H9 (cell line): ENCODE measurements at regions not wholly inside any gene's neighbourhood (a gene's known extent, or its start where the extent isn't known, plus 50 kb on each side); places are given as distances from the start of the nearest gene placed in this dataset.

Experiments
- DNase-seq: peaks from one replicate; pipeline ENCODE4 v3.0.0-alpha.2; 2017
- H2AFZ ChIP-seq: one replicate; pipeline ENCODE4 v1.6.1; 2013; ENCODE audit warnings: mild to moderate bottlenecking, low read length, control low read depth, moderate library complexity
- H2AK5ac ChIP-seq: 2 replicates; pipeline ENCODE4 v1.6.1; 2013; ENCODE audit warnings: low read length, control low read depth, mixed read lengths; ENCODE audit not compliant: insufficient read length
- H2BK120ac ChIP-seq: one replicate; pipeline ENCODE4 v1.6.1; 2013; ENCODE audit warnings: low read depth, mild to moderate bottlenecking, low read length, control low read depth, inconsistent platforms; ENCODE audit not compliant: poor library complexity, severe bottlenecking
- H2BK12ac ChIP-seq: 2 replicates; pipeline ENCODE4 v1.6.1; 2013; ENCODE audit warnings: low read length, control low read depth, mixed read lengths, low read depth; ENCODE audit not compliant: insufficient read length
- H2BK15ac ChIP-seq: 2 replicates; pipeline ENCODE4 v1.6.1; 2013; ENCODE audit warnings: low read depth, low read length, control low read depth
- H2BK20ac ChIP-seq: one replicate; pipeline ENCODE4 v1.6.1; 2013; ENCODE audit warnings: low read depth, mild to moderate bottlenecking, low read length, control low read depth, inconsistent platforms; ENCODE audit not compliant: poor library complexity, severe bottlenecking
- H2BK5ac ChIP-seq: 2 replicates; pipeline ENCODE4 v1.6.1; 2013; ENCODE audit warnings: low read length, control low read depth, mixed read lengths; ENCODE audit not compliant: insufficient read length
- H3K14ac ChIP-seq: 2 replicates; pipeline ENCODE4 v1.6.1; 2013; ENCODE audit warnings: low read length, control low read depth; ENCODE audit not compliant: insufficient read depth
- H3K18ac ChIP-seq: 2 replicates; pipeline ENCODE4 v1.6.1; 2013; ENCODE audit warnings: low read depth, mild to moderate bottlenecking, mixed read lengths, low read length, control low read depth; ENCODE audit not compliant: insufficient read length
- H3K23ac ChIP-seq: 2 replicates; pipeline ENCODE4 v1.6.1; 2013; ENCODE audit warnings: low read length, control low read depth, mixed read lengths, low read depth; ENCODE audit not compliant: insufficient read length
- H3K23me2 ChIP-seq: 2 replicates; pipeline ENCODE4 v1.6.1; 2013; ENCODE audit warnings: low read depth, mild to moderate bottlenecking, mixed read lengths, low read length, control low read depth; ENCODE audit not compliant: insufficient read length, poor library complexity, severe bottlenecking
- H3K27ac ChIP-seq: 2 replicates; pipeline ENCODE4 v1.5.1; 2013; ENCODE audit warnings: low read length, control low read depth, mixed read lengths, low read depth; ENCODE audit not compliant: insufficient read length
- H3K27me3 ChIP-seq: 2 replicates; pipeline ENCODE4 v1.6.1; 2013; ENCODE audit warnings: low read length, control low read depth, inconsistent platforms; ENCODE audit not compliant: insufficient read depth
- H3K4ac ChIP-seq: 2 replicates; pipeline ENCODE4 v1.6.1; 2013; ENCODE audit warnings: low read depth, mild to moderate bottlenecking, control low read depth, inconsistent platforms, low read length, moderate library complexity
- H3K4me1 ChIP-seq: 2 replicates; pipeline ENCODE4 v1.6.1; 2013; ENCODE audit warnings: low read length, control low read depth, inconsistent platforms; ENCODE audit not compliant: insufficient read depth
- H3K4me2 ChIP-seq: 2 replicates; pipeline ENCODE4 v1.6.1; 2013; ENCODE audit warnings: low read length, control low read depth, mixed read lengths; ENCODE audit not compliant: insufficient read length, insufficient read depth
- H3K56ac ChIP-seq: 2 replicates; pipeline ENCODE4 v1.6.1; 2013; ENCODE audit warnings: low read depth, mild to moderate bottlenecking, mixed read lengths, low read length, control low read depth; ENCODE audit not compliant: insufficient read length
- H3K79me1 ChIP-seq: 2 replicates; pipeline ENCODE4 v1.6.1; 2013; ENCODE audit warnings: low read depth, mild to moderate bottlenecking, moderate library complexity, low read length, control low read depth, inconsistent platforms; ENCODE audit not compliant: insufficient read depth, poor library complexity, severe bottlenecking
- H3K79me2 ChIP-seq: 2 replicates; pipeline ENCODE4 v1.6.1; 2013; ENCODE audit warnings: low read length, control low read depth, inconsistent platforms; ENCODE audit not compliant: insufficient read depth
- H3K9ac ChIP-seq: 2 replicates; pipeline ENCODE4 v1.6.1; 2013; ENCODE audit warnings: low read length, control low read depth, mixed read lengths; ENCODE audit not compliant: insufficient read length; ENCODE audit errors: extremely low read depth
- H3K9me3 ChIP-seq: one replicate; pipeline ENCODE4 v1.6.1; 2013; ENCODE audit warnings: low read depth, low read length, inconsistent platforms; ENCODE audit not compliant: control insufficient read depth
- H3T11ph ChIP-seq: one replicate; pipeline ENCODE4 v1.6.1; 2013; ENCODE audit warnings: mild to moderate bottlenecking, low read length, control low read depth, inconsistent platforms
- H4K20me1 ChIP-seq: one replicate; pipeline ENCODE4 v1.6.1; 2013; ENCODE audit not compliant: control insufficient read depth, insufficient read length, insufficient read depth
- H4K5ac ChIP-seq: 2 replicates; pipeline ENCODE4 v1.6.1; 2013; ENCODE audit warnings: low read depth, mild to moderate bottlenecking, mixed read lengths, low read length, control low read depth; ENCODE audit not compliant: insufficient read length
- H4K8ac ChIP-seq: replicated peaks from 2 replicates; pipeline ENCODE4 v1.6.1; 2013; ENCODE audit warnings: low read length, control low read depth, mixed read lengths, low read depth; ENCODE audit not compliant: insufficient read length
- H4K91ac ChIP-seq: 2 replicates; pipeline ENCODE4 v1.6.1; 2013; ENCODE audit warnings: low read depth, mild to moderate bottlenecking, moderate library complexity, mixed read lengths, low read length, control low read depth; ENCODE audit not compliant: insufficient read length
- H3K27ac Mint-ChIP-seq, 3 experiments: 2 replicates in 2 of 3; 3 replicates in 1 of 3; pipeline ENCODE4 v1.8.0; 2020 to 2021; ENCODE audit warnings: mixed read lengths in 3 of 3, mild to moderate bottlenecking in 1 of 3, moderate library complexity in 1 of 3
- H3K27me3 Mint-ChIP-seq: 2 replicates; pipeline ENCODE4 v1.8.0; 2021; ENCODE audit warnings: low read depth, mild to moderate bottlenecking, moderate library complexity, mixed read lengths
- H3K36me3 Mint-ChIP-seq, 3 experiments: 2 replicates in 2 of 3; 3 replicates in 1 of 3; pipeline ENCODE4 v1.8.0; 2020 to 2021; ENCODE audit warnings: low read depth in 3 of 3, mixed read lengths in 3 of 3; ENCODE audit not compliant: insufficient read depth in 1 of 3
- H3K4me1 Mint-ChIP-seq, 2 experiments: 2 replicates each; pipeline ENCODE4 v1.8.0; 2020; ENCODE audit warnings: mixed read lengths in 2 of 2
- H3K4me3 Mint-ChIP-seq, 2 experiments: 2 replicates in 1 of 2; 3 replicates in 1 of 2; pipeline ENCODE4 v1.8.0; 2020 to 2021; ENCODE audit warnings: mild to moderate bottlenecking in 2 of 2, mixed read lengths in 2 of 2, moderate library complexity in 1 of 2
- H3K9me3 Mint-ChIP-seq, 2 experiments: 2 replicates in 1 of 2; 3 replicates in 1 of 2; pipeline ENCODE4 v1.8.0; 2020; ENCODE audit warnings: mild to moderate bottlenecking in 2 of 2, mixed read lengths in 2 of 2, moderate library complexity in 1 of 2
- WGBS: extraction: QIAGEN DNeasy Blood & Tissue Kit; methylation state at CpG from one replicate; pipeline ENCODE4 v1.1.7; 2013; ENCODE audit warnings: missing lambda C conversion rate, low lambda C conversion rate, mixed read lengths; ENCODE audit not compliant: insufficient read length; ENCODE audit errors: extremely low coverage; 5-methylcytosine and 5-hydroxymethylcytosine counted together
- TF ChIP-seq, protein P1 (sequence below): fragments of 200-600 bp; sonication (generic); conservative IDR thresholded peaks from 3 replicates; pipeline ENCODE4 v1.8.0; 2021; ENCODE audit warnings: antibody characterized with exemption, mild to moderate bottlenecking

DNA sequence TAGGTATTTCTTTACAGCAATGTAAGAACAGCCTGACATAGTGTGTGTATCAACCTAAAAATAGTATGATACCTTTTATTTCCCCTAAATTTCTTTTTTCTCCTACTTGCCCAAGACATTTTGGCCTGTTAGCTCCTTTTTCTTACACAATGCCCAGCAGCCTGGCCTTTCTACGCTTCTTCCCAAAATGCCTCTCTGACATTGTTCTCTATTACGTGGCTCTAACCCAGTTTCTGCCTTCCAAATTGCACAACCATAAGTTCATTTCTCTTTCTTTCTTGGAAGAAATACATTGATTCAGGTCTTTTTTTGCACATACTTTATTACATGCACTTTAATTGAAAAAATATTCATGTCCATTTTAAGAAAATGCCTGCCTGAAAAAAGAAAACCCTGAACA lies 408.2 kb downstream of the PRR16 start:
- Histone ChIP-seq H3T11ph (no peak overlapping the region), H2BK12ac (no peak overlapping the region), H2BK120ac (no peak overlapping the region), H3K4me1 (peaks cover 4% of the 10 kb centered on the region; the same call in 1 of the 2 replicates), H3K27me3 (no peaks in the 10 kb centered on the region), H2BK20ac (no peak overlapping the region), H3K9me3 (no peaks in the 10 kb centered on the region), H3K9ac (no peak overlapping the region), H3K14ac (no peak overlapping the region), H2BK15ac (no peak overlapping the region), H4K91ac (no peak overlapping the region), H3K23me2 (no peaks in the 10 kb centered on the region), H3K79me2 (no peaks in the 10 kb centered on the region), H4K20me1 (no peaks in the 10 kb centered on the region), H4K5ac (no peak overlapping the region), H2AK5ac (no peak overlapping the region), H3K27ac (no peak overlapping the region), H3K23ac (no peak overlapping the region), H2BK5ac (no peak overlapping the region), H2AFZ (no peak overlapping the region), H3K4ac (no peak overlapping the region), H3K18ac (no peak overlapping the region), H3K79me1 (no peaks in the 10 kb centered on the region), H3K56ac (no peak overlapping the region), H3K4me2 (no peak overlapping the region), H4K8ac (no peak overlapping the region)
- H3K27ac Mint-ChIP-seq: no peak overlapping the region
- no CpG with 5 or more reads among the region's 2 CpGs for WGBS
- H3K9me3 Mint-ChIP-seq: no peaks in the 10 kb centered on the region
- H3K4me3 Mint-ChIP-seq: no peak overlapping the region
- TF ChIP-seq, protein P1, sequence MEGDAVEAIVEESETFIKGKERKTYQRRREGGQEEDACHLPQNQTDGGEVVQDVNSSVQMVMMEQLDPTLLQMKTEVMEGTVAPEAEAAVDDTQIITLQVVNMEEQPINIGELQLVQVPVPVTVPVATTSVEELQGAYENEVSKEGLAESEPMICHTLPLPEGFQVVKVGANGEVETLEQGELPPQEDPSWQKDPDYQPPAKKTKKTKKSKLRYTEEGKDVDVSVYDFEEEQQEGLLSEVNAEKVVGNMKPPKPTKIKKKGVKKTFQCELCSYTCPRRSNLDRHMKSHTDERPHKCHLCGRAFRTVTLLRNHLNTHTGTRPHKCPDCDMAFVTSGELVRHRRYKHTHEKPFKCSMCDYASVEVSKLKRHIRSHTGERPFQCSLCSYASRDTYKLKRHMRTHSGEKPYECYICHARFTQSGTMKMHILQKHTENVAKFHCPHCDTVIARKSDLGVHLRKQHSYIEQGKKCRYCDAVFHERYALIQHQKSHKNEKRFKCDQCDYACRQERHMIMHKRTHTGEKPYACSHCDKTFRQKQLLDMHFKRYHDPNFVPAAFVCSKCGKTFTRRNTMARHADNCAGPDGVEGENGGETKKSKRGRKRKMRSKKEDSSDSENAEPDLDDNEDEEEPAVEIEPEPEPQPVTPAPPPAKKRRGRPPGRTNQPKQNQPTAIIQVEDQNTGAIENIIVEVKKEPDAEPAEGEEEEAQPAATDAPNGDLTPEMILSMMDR: no peak
- no peaks in the 10 kb centered on the region for H3K36me3 Mint-ChIP-seq
- DNase-seq: no peak
- H3K4me1 Mint-ChIP-seq: peaks cover 14 to 15% of the 10 kb centered on the region in 2 experiments
- no peaks in the 10 kb centered on the region for H3K27me3 Mint-ChIP-seq
